ENCODE measurements at regions not wholly inside any gene's neighbourhood (a gene's known extent, or its start where the extent isn't known, plus 50 kb on each side); places are given as distances from the start of the nearest gene placed in this dataset.

- CTCF ChIA-PET, result no interaction called here
- no peaks in the 10 kb centered on the region for H3K9me3 Mint-ChIP-seq (ENCODE audit: low read depth, unreplicated experiment)
- H3K4me3 Mint-ChIP-seq (ENCODE audit: low read depth, unreplicated experiment), result no peak overlapping the region
- no peak for DNase-seq
- no peaks in the 10 kb centered on the region for H3K4me1 Mint-ChIP-seq (ENCODE audit: low read depth, unreplicated experiment)
- no peaks in the 10 kb centered on the region for H3K36me3 Mint-ChIP-seq (ENCODE audit: insufficient read depth, unreplicated experiment)
- H3K27ac Mint-ChIP-seq (ENCODE audit: unreplicated experiment), result no peak overlapping the region
- no TSS peak for BruUV-seq (replicated peaks)
- intact Hi-C loops (cut with micrococcal nuclease; ENCODE audit: unreplicated experiment), result no loop called here
- no peak for TF ChIP-seq CTCF (IDR thresholded peaks at IDR 0.05; ENCODE audit: unreplicated experiment)
- no peaks in the 10 kb centered on the region for H3K27me3 Mint-ChIP-seq (ENCODE audit: unreplicated experiment)
These were observed 134.8 kb upstream of the MSX2 start for GRCh38 chr5:174589599-174589998.

- no peak overlapping the region for H3K27ac Mint-ChIP-seq (ENCODE audit: unreplicated experiment)
- CTCF ChIA-PET, result interaction anchor here (1.2 kb wide), 1 partner anchor 36 kb away, joined by 3 read pairs; no protein-coding TSS in a partner anchor
- H3K36me3 Mint-ChIP-seq (ENCODE audit: insufficient read depth, unreplicated experiment), result no peaks in the 10 kb centered on the region
- no peak for TF ChIP-seq CTCF (IDR thresholded peaks at IDR 0.05; ENCODE audit: unreplicated experiment)
- no TSS peak for BruUV-seq (replicated peaks)
- no peaks in the 10 kb centered on the region for H3K4me1 Mint-ChIP-seq (ENCODE audit: low read depth, unreplicated experiment)
- H3K9me3 Mint-ChIP-seq (ENCODE audit: low read depth, unreplicated experiment), result no peaks in the 10 kb centered on the region
- no peak overlapping the region for H3K4me3 Mint-ChIP-seq (ENCODE audit: low read depth, unreplicated experiment)
- intact Hi-C loops (cut with micrococcal nuclease; ENCODE audit: unreplicated experiment), result no loop called here
- DNase-seq, result no peak
- no peaks in the 10 kb centered on the region for H3K27me3 Mint-ChIP-seq (ENCODE audit: unreplicated experiment)
These were observed 133.6 kb upstream of the MSX2 start for GRCh38 chr5:174590820-174591219.

- CTCF ChIA-PET, result interaction anchor here (0.6 to 1.4 kb wide), 10 partner anchors 10 to 1197 kb away, joined by 3 to 7 read pairs (median 4); no protein-coding TSS in a partner anchor
- Mint-ChIP-seq H3K9me3 (ENCODE audit: low read depth, unreplicated experiment) (no peaks in the 10 kb centered on the region), H3K27me3 (ENCODE audit: unreplicated experiment) (no peaks in the 10 kb centered on the region), H3K27ac (ENCODE audit: unreplicated experiment) (no peak overlapping the region), H3K4me1 (ENCODE audit: low read depth, unreplicated experiment) (peaks cover 29% of the 10 kb centered on the region), H3K4me3 (ENCODE audit: low read depth, unreplicated experiment) (no peak overlapping the region), H3K36me3 (ENCODE audit: insufficient read depth, unreplicated experiment) (no peaks in the 10 kb centered on the region)
- BruUV-seq (replicated peaks), result no TSS peak
- no peak for TF ChIP-seq CTCF (IDR thresholded peaks at IDR 0.05; ENCODE audit: unreplicated experiment)
- no peak for DNase-seq
- intact Hi-C loops (cut with micrococcal nuclease; ENCODE audit: unreplicated experiment), result no loop called here
These were observed 128.0 kb upstream of the MSX2 start for GRCh38 chr5:174596429-174596828.

- H3K27ac Mint-ChIP-seq (ENCODE audit: unreplicated experiment), result peak overlapping the region; percentile 91
- CTCF ChIA-PET, result interaction anchor here (1.0 to 1.2 kb wide), 2 partner anchors 13 to 180 kb away, joined by 3 to 4 read pairs; no protein-coding TSS in a partner anchor
- peak overlapping the region; percentile 61 for H3K4me3 Mint-ChIP-seq (ENCODE audit: low read depth, unreplicated experiment)
- H3K27me3 Mint-ChIP-seq (ENCODE audit: unreplicated experiment), result no peaks in the 10 kb centered on the region
- H3K9me3 Mint-ChIP-seq (ENCODE audit: low read depth, unreplicated experiment), result no peaks in the 10 kb centered on the region
- intact Hi-C loops (cut with micrococcal nuclease; ENCODE audit: unreplicated experiment), result loop anchor here (1.0 to 10.0 kb wide), 5 partner anchors 65 to 275 kb away; partner anchors contain the start of gene MSX2
- peaks cover 43% of the 10 kb centered on the region for H3K4me1 Mint-ChIP-seq (ENCODE audit: low read depth, unreplicated experiment)
- no TSS peak for BruUV-seq (replicated peaks)
- peak; percentile 55 for DNase-seq
- H3K36me3 Mint-ChIP-seq (ENCODE audit: insufficient read depth, unreplicated experiment), result peaks cover 11% of the 10 kb centered on the region
- no peak for TF ChIP-seq CTCF (IDR thresholded peaks at IDR 0.05; ENCODE audit: unreplicated experiment)
These were observed 124.4 kb upstream of the MSX2 start for GRCh38 chr5:174599992-174600391.

All from Calu3 (cell line).